Activated CD8-positive, alpha-beta memory T cell treated with anti-CD3 and anti-CD28 coated beads for 24 hours (primary cell): ENCODE measurements at regions not wholly inside any gene's neighbourhood (a gene's known extent, or its start where the extent isn't known, plus 50 kb on each side); places are given as distances from the start of the nearest gene placed in this dataset.

Experiments used
- DNase-seq: peaks from one replicate; pipeline ENCODE4 v3.0.0-alpha.2; 2020

GRCh38 chr15:73001840-73002239 is 50.4 kb upstream of the NEO1 start:
- DNase-seq, result no peak

- DNase-seq, result no peak
Measured at GRCh38 chr15:73000293-73000692, 52.0 kb upstream of the NEO1 start.

GRCh38 chr15:72999586-72999985 is 52.7 kb upstream of the NEO1 start:
- DNase-seq, result no peak

- no peak for DNase-seq
Measured at GRCh38 chr15:72998681-72999466, 53.4 kb upstream of the NEO1 start.

GRCh38 chr15:72998226-72998625 is 54.0 kb upstream of the NEO1 start:
- no peak for DNase-seq

GRCh38 chr15:72995849-72996248 is 56.4 kb upstream of the NEO1 start:
- no peak for DNase-seq

- DNase-seq, result no peak
Measured at GRCh38 chr15:72994534-72995177, 57.6 kb upstream of the NEO1 start.

- no peak for DNase-seq
Measured at GRCh38 chr15:72992841-72993252, 59.4 kb upstream of the NEO1 start.

- DNase-seq, result no peak
Measured at GRCh38 chr15:72991026-72991425, 61.2 kb upstream of the NEO1 start.

- no peak for DNase-seq
Measured at GRCh38 chr15:72983801-72984545, 68.3 kb upstream of the NEO1 start.

- no peak for DNase-seq
Measured at GRCh38 chr15:72982714-72983113, 69.5 kb upstream of the NEO1 start.

- no peak for DNase-seq
Measured at GRCh38 chr15:72980661-72981060, 71.6 kb upstream of the NEO1 start.

- DNase-seq, result no peak
Measured at GRCh38 chr15:72979791-72980190, 72.5 kb upstream of the NEO1 start.

GRCh38 chr15:72979308-72979707 is 73.0 kb upstream of the NEO1 start:
- DNase-seq, result no peak

GRCh38 chr15:72978223-72978622 is 74.0 kb upstream of the NEO1 start:
- no peak for DNase-seq

GRCh38 chr15:72972362-72972761 is 79.9 kb upstream of the NEO1 start:
- no peak for DNase-seq

- DNase-seq, result no peak
Measured at GRCh38 chr15:72971766-72972165, 80.5 kb upstream of the NEO1 start.

- DNase-seq, result no peak
Measured at GRCh38 chr15:72970933-72971760, 81.1 kb upstream of the NEO1 start.

- no peak for DNase-seq
Measured at GRCh38 chr15:72968531-72968922, 83.7 kb upstream of the NEO1 start.

GRCh38 chr15:72967811-72968530 is 84.3 kb upstream of the NEO1 start:
- DNase-seq, result no peak

- DNase-seq, result no peak
Measured at GRCh38 chr15:72967397-72967796, 84.9 kb upstream of the NEO1 start.

GRCh38 chr15:72966641-72967040 is 85.6 kb upstream of the NEO1 start:
- no peak for DNase-seq
